K562 (cell line): ENCODE measurements at regions not wholly inside any gene's neighbourhood (a gene's known extent, or its start where the extent isn't known, plus 50 kb on each side); places are given as distances from the start of the nearest gene placed in this dataset.

Experiments used
- ATAC-seq: fragments of 200-7000 bp; cut with Tn5 transposase; 3 replicates; pipeline ENCODE4 v1.9.1; 2020; ENCODE audit warnings: moderate library complexity
- BruUV-seq: library from RNA; stranded (reverse); fragments of 400-500 nt; replicated peaks from 2 replicates; lab custom pipeline; 2021; lab: Mats Ljungman, UMichigan
- CTCF ChIA-PET: fragments of 300-600 bp; formaldehyde crosslinking; extraction: SDS; loops from one replicate; lab custom pipeline; 2021; ENCODE audit warnings: low intra/inter-chr PET ratio; lab: Yijun Ruan, JAX
- POLR2A ChIA-PET: fragments of 300-600, 350-650 bp; sonication (Branson Sonifier 250); formaldehyde crosslinking; extraction: SDS; loops from one replicate; lab custom pipeline; 2021; ENCODE audit warnings: antibody characterized with exemption, inconsistent platforms; lab: Yijun Ruan, JAX
- DNase-seq, 4 experiments: peaks; one replicate each; pipeline versions ENCODE4 v3.0.0 to v3.0.0-alpha.2; 2011 to 2018; ENCODE audit warnings: low spot score in 3 of 4, mixed read lengths in 3 of 4; ENCODE audit errors: extremely low read depth in 1 of 4
- FAIRE-seq: peaks from 2 replicates; lab custom pipeline; 2011; peaks lifted over from hg19 to GRCh38; lab: Jason Lieb, UNC
- H2AFZ ChIP-seq: 2 replicates; pipeline ENCODE4 v1.6.0; 2011; ENCODE audit warnings: low read depth, low read length, control low read depth, inconsistent platforms
- H3K27ac ChIP-seq: fragments of 200-600 bp; 3 replicates; pipeline ENCODE4 v1.8.0; 2011; ENCODE audit warnings: low read depth, mild to moderate bottlenecking, control low read depth, inconsistent platforms, low read length, moderate library complexity, mixed read lengths; ENCODE audit errors: extremely low read depth
- H3K27me3 ChIP-seq, 2 experiments: fragments of 300-600 bp in 1 of 2; 2 replicates in 1 of 2; 3 replicates in 1 of 2; pipeline versions ENCODE4 v1.6.0 to v1.8.0; 2011; ENCODE audit warnings: inconsistent platforms in 2 of 2, low read length in 2 of 2, mild to moderate bottlenecking in 1 of 2, mixed read lengths in 1 of 2, moderate library complexity in 1 of 2; ENCODE audit not compliant: control insufficient read depth in 2 of 2, insufficient read depth in 2 of 2
- H3K36me3 ChIP-seq: fragments of 300-600 bp; 3 replicates; pipeline ENCODE4 v1.8.0; 2011; ENCODE audit warnings: mild to moderate bottlenecking, low read length, inconsistent platforms; ENCODE audit not compliant: control insufficient read depth, insufficient read depth
- H3K4me1 ChIP-seq, 2 experiments: fragments of 200-600 bp in 1 of 2; replicated peaks in 1 of 2; 2 replicates in 1 of 2; 3 replicates in 1 of 2; pipeline versions ENCODE4 v1.5.1 to v1.8.0; 2011; ENCODE audit warnings: inconsistent platforms in 2 of 2, low read length in 2 of 2, mild to moderate bottlenecking in 1 of 2, mixed read lengths in 1 of 2, moderate library complexity in 1 of 2; ENCODE audit not compliant: control insufficient read depth in 2 of 2, insufficient read depth in 2 of 2
- H3K4me2 ChIP-seq: 2 replicates; pipeline ENCODE4 v1.6.1; 2011; ENCODE audit warnings: low read length, control low read depth, inconsistent platforms, mixed read lengths; ENCODE audit not compliant: insufficient read depth
- H3K4me3 ChIP-seq: fragments of 200-600 bp; sonication (generic), shearing (Covaris generic); 2 replicates; pipeline ENCODE4 v1.5.1; 2016; ENCODE audit warnings: control low read depth, inconsistent platforms
- H3K79me2 ChIP-seq: fragments of 200-600 bp; 3 replicates; pipeline ENCODE4 v1.8.0; 2011; ENCODE audit warnings: low read length, inconsistent platforms; ENCODE audit not compliant: control insufficient read depth, insufficient read depth
- H3K9ac ChIP-seq, 2 experiments: 2 replicates each; pipeline versions ENCODE4 v1.6.0 to v1.6.1; 2011; ENCODE audit warnings: low read depth in 2 of 2, low read length in 2 of 2, control low read depth in 1 of 2, inconsistent platforms in 1 of 2, mild to moderate bottlenecking in 1 of 2, mixed read lengths in 1 of 2; ENCODE audit not compliant: insufficient read depth in 1 of 2
- H3K9me1 ChIP-seq: one replicate; pipeline ENCODE4 v1.6.0; 2011; ENCODE audit warnings: inconsistent platforms, mild to moderate bottlenecking, low read length, moderate library complexity; ENCODE audit not compliant: control insufficient read depth, insufficient read depth
- H3K9me3 ChIP-seq: replicated peaks from 2 replicates; pipeline ENCODE4 v1.5.1; 2011; ENCODE audit warnings: low read depth, low read length, inconsistent platforms; ENCODE audit not compliant: control insufficient read depth, insufficient read depth
- H4K20me1 ChIP-seq: replicated peaks from 2 replicates; pipeline ENCODE4 v1.6.1; 2011; ENCODE audit warnings: low read length, inconsistent platforms, mixed read lengths; ENCODE audit not compliant: control insufficient read depth, insufficient read depth
- ATF4 ChIP-seq: fragments of 450-650 bp; formaldehyde crosslinking; IDR thresholded peaks from 2 replicates; pipeline ENCODE4 v1.4.0; 2022; ENCODE audit warnings: mild to moderate bottlenecking, moderate library complexity
- BDP1 ChIP-seq: IDR thresholded peaks from 3 replicates; pipeline ENCODE4 v1.6.1; 2011; ENCODE audit not compliant: insufficient read length, insufficient read depth
- C11orf30 ChIP-seq: fragments of 450-650 bp; IDR thresholded peaks from 2 replicates; pipeline ENCODE4 v1.6.1; 2016; ENCODE audit warnings: low read depth, mild to moderate bottlenecking
- CREM ChIP-seq: IDR thresholded peaks from 2 replicates; pipeline ENCODE4 v1.6.1; 2014; ENCODE audit warnings: antibody characterized with exemption, low read depth
- PKNOX1 ChIP-seq: fragments of 450-650 bp; IDR thresholded peaks from 2 replicates; pipeline ENCODE4 v1.6.1; 2016
- SMARCC2 ChIP-seq: fragments of 450-650 bp; IDR thresholded peaks from 2 replicates; pipeline ENCODE4 v1.6.1; 2017; ENCODE audit warnings: antibody characterized with exemption, moderate library complexity, mild to moderate bottlenecking, low read depth
- SPI1 ChIP-seq: IDR thresholded peaks from 2 replicates; pipeline ENCODE4 v1.6.1; 2011; ENCODE audit warnings: low read depth, low read length, control low read depth, borderline replicate concordance
- STAT5B ChIP-seq: fragments of 250-450 bp; sonication (Bioruptor Pico); IDR thresholded peaks from 2 replicates; pipeline ENCODE4 v1.8.0; 2021; ENCODE audit warnings: mild to moderate bottlenecking, inconsistent platforms
- ZBTB17 ChIP-seq: fragments of 450-650 bp; formaldehyde crosslinking; IDR thresholded peaks from 2 replicates; pipeline ENCODE4 v1.4.0; 2020; ENCODE audit warnings: mild to moderate bottlenecking
- ZBTB43 ChIP-seq: sonication (generic); formaldehyde crosslinking; IDR thresholded peaks from 2 replicates; pipeline ENCODE4 v1.8.0; 2023; ENCODE audit warnings: mild to moderate bottlenecking, missing genetic modification reagents
- ZNF165 ChIP-seq: fragments of 250-450 bp; sonication (Bioruptor Pico); IDR thresholded peaks from 2 replicates; pipeline ENCODE4 v1.4.0; 2020; ENCODE audit warnings: borderline replicate concordance
- ZNF561 ChIP-seq: fragments of 450-650 bp; formaldehyde crosslinking; conservative IDR thresholded peaks from 2 replicates; pipeline ENCODE4 v1.4.0; 2020; ENCODE audit warnings: mild to moderate bottlenecking, moderate library complexity
- ZNF785 ChIP-seq: fragments of 250-450 bp; sonication (Bioruptor Pico); IDR thresholded peaks from 2 replicates; pipeline ENCODE4 v1.4.0; 2020; ENCODE audit warnings: mild to moderate bottlenecking
- WGBS: fragments of 100-300 bp; shearing (Covaris generic); methylation state at CpG from one replicate; pipeline ENCODE4 v1.1.6; 2016; ENCODE audit warnings: low coverage, mixed read lengths; ENCODE audit not compliant: insufficient coverage; ENCODE audit errors: missing lambda C conversion rate; 5-methylcytosine and 5-hydroxymethylcytosine counted together
- in situ Hi-C: fragments of 300-500 bp; cut with MboI; formaldehyde crosslinking; loops from 4 replicates; pipeline ENCODE4 v1.15.0; 2018; ENCODE audit warnings: inconsistent platforms, mixed read lengths
- intact Hi-C: fragments of 100-400 bp; cut with micrococcal nuclease; formaldehyde crosslinking; loops from 2 replicates; pipeline ENCODE4 v1.14.2; 2022
- TF ChIP-seq, protein P1 (sequence below): fragments of 250-450 bp; sonication (Bioruptor Pico); IDR thresholded peaks from 2 replicates; pipeline ENCODE4 v1.4.0; 2020; ENCODE audit warnings: borderline replicate concordance
- TF ChIP-seq, protein P2 (sequence below): fragments of 450-650 bp; formaldehyde crosslinking; IDR thresholded peaks from 2 replicates; pipeline ENCODE4 v1.4.0; 2020; ENCODE audit warnings: mild to moderate bottlenecking

DNA sequence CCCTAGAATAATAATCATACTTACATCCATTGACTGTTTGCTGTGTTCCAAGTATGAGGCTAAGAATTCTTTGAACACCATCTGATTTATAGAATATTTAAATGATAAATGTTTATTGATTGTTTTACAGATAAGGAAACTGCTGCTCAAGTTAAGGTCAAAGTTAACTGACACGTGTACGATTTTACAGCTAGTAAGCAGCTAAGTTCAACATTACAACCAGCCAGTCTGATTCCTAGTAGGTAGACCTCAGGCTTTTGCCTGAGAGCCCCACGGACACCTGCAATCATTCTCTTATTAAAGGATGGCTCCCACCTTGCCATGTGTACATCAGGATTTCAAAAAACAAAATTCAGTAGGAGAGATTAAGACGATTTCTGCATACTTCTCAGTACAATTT, 141.9 kb downstream of the SPRY2 start:
- no peak for FAIRE-seq
- 0% methylated on average over 4 of the region's 4 CpGs for WGBS

DNA sequence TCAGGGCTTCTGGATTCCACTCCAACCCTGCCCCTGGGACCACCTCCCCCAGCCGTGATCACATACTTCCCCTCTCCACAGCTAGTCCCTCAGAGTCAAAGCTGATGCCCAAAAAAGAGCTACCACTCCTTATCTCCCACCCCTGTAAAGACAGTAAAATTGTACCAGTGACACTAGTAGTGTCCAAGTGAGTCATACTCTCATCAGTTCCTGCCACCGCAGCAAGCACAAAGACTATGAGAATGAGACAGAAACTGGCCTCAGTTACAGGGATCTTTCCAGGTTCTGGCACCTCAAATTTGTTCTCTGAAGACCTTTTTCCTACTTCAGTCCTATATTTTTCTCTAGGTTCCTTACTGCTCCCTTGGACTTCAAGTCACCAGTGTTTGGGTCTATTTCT, 144.2 kb downstream of the SPRY2 start:
- Histone ChIP-seq H2AFZ (no peak overlapping the region), H3K27ac (no peak overlapping the region), H3K9me3 (no peaks in the 10 kb centered on the region), H4K20me1 (no peaks in the 10 kb centered on the region), H3K4me3 (no peak overlapping the region), H3K4me1 (no peaks in the 10 kb centered on the region), H3K27me3 (no peaks in the 10 kb centered on the region), H3K9me1 (no peaks in the 10 kb centered on the region), H3K36me3 (no peaks in the 10 kb centered on the region), H3K9ac (no peak overlapping the region), H3K4me2 (no peak overlapping the region), H3K79me2 (no peaks in the 10 kb centered on the region)
- CTCF ChIA-PET, result no interaction called here
- DNase-seq, result no peak
- no peak for ATAC-seq
- BruUV-seq, result no TSS peak
- WGBS, result 0% methylated on average over 2 of the region's 2 CpGs
- POLR2A ChIA-PET, result no interaction called here
- intact Hi-C loops (no loop called here), in situ Hi-C loops (no loop called here)
- FAIRE-seq, result no peak
- TF ChIP-seq ZBTB43 (CRISPR knock-in tag) (no peak), ATF4 (no peak), ZNF561 (no peak), BDP1 (no peak), PKNOX1 (no peak), ZNF785 (CRISPR knock-in tag) (no peak), SMARCC2 (no peak)
- TF ChIP-seq, protein P1, sequence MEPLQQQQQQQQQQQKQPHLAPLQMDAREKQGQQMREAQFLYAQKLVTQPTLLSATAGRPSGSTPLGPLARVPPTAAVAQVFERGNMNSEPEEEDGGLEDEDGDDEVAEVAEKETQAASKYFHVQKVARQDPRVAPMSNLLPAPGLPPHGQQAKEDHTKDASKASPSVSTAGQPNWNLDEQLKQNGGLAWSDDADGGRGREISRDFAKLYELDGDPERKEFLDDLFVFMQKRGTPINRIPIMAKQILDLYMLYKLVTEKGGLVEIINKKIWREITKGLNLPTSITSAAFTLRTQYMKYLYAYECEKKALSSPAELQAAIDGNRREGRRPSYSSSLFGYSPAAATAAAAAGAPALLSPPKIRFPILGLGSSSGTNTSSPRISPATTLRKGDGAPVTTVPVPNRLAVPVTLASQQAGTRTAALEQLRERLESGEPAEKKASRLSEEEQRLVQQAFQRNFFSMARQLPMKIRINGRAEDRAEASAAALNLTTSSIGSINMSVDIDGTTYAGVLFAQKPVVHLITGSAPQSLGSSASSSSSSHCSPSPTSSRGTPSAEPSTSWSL (CRISPR knock-in tag), result no peak
- TF ChIP-seq, protein P2, sequence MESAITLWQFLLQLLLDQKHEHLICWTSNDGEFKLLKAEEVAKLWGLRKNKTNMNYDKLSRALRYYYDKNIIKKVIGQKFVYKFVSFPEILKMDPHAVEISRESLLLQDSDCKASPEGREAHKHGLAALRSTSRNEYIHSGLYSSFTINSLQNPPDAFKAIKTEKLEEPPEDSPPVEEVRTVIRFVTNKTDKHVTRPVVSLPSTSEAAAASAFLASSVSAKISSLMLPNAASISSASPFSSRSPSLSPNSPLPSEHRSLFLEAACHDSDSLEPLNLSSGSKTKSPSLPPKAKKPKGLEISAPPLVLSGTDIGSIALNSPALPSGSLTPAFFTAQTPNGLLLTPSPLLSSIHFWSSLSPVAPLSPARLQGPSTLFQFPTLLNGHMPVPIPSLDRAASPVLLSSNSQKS, result no peak

More for the DNA sequence above, 141.9 kb downstream of the SPRY2 start:
- Histone ChIP-seq H4K20me1 (no peaks in the 10 kb centered on the region), H3K79me2 (no peaks in the 10 kb centered on the region), H2AFZ (no peak overlapping the region), H3K4me1 (no peaks in the 10 kb centered on the region), H3K4me3 (no peak overlapping the region), H3K9me3 (no peaks in the 10 kb centered on the region), H3K27ac (no peak overlapping the region), H3K27me3 (no peaks in the 10 kb centered on the region), H3K9me1 (no peaks in the 10 kb centered on the region), H3K36me3 (no peaks in the 10 kb centered on the region), H3K9ac (no peak overlapping the region), H3K4me2 (no peak overlapping the region)
- intact Hi-C loops, result no loop called here
- POLR2A ChIA-PET, result no interaction called here
- CTCF ChIA-PET, result no interaction called here
- BruUV-seq, result no TSS peak
- DNase-seq, result no peak
- in situ Hi-C loops, result no loop called here
- TF ChIP-seq ZNF165 (CRISPR knock-in tag) (no peak), ZBTB17 (no peak), STAT5B (CRISPR knock-in tag) (no peak), C11orf30 (no peak), CREM (no peak), SPI1 (no peak)
- ATAC-seq, result no peak
